ENCODE measurements at regions not wholly inside any gene's neighbourhood (a gene's known extent, or its start where the extent isn't known, plus 50 kb on each side); places are given as distances from the start of the nearest gene placed in this dataset.

DNA sequence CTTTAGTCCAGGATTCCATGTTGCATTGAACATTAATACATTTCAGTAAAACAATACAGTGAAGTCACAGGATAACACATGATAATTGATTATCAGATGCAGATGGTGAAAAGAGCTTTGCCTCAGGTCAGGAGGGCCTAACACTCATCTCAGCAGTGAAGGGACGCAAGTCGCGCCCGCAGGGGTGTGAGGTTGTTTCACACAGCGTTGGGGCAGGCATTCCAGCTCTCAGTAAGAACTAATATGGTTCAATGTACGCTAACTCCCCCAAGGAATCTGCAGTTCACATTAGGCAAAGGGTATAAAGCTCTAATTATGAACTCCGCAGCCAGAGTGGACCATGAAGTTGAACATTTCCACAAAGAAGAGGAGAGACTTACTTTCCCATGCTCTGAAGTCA is 53.1 kb upstream of the ATL2 start:
- no peak for DNase-seq (ENCODE audit: low read depth in 2 of 3, low spot score in 2 of 3)

DNA sequence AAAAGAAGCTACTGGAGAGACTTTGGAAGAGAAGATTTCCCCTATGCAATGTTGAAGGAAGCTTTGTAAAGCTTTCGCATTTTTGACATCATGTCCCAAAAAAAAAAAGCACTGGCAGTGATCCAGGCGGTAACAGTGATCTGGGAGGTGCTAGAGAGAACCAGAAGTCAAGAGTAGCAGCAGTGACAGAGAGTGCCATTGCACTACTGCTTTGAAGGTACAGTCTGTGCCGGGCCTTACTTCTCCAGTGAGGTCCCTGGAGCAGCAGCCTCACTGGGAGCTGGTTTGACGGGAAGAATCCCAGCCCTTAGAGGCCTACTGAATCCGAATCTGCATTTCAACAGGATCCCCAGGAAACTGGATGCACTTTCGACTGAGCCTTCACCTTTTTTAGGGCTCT is 50.9 kb upstream of the ATL2 start:
- no peak for DNase-seq (ENCODE audit: low read depth in 2 of 3, low spot score in 2 of 3)

DNA sequence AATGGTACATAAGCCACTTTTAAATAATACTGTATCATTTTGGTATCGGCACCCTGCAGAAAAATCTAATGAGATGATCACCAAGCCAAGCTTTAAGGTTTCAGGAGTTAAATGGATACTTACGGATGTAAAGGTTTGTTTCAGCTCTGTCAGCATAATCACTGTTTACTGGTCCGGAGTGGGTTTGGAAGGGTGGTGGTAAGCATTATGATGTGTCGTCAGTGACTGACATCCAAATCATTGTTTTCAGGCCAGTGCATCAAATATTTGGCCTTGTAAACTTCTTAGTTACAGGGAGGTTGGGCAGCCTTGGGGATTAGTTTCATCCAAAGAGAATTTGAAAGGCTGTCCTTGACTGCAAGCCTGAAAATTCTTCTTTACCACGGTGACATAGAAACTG is 50.0 kb upstream of the ATL2 start:
- no peak for DNase-seq (ENCODE audit: low read depth in 2 of 3, low spot score in 2 of 3)
